ENCODE measurements at regions not wholly inside any gene's neighbourhood (a gene's known extent, or its start where the extent isn't known, plus 50 kb on each side); places are given as distances from the start of the nearest gene placed in this dataset.

DNA sequence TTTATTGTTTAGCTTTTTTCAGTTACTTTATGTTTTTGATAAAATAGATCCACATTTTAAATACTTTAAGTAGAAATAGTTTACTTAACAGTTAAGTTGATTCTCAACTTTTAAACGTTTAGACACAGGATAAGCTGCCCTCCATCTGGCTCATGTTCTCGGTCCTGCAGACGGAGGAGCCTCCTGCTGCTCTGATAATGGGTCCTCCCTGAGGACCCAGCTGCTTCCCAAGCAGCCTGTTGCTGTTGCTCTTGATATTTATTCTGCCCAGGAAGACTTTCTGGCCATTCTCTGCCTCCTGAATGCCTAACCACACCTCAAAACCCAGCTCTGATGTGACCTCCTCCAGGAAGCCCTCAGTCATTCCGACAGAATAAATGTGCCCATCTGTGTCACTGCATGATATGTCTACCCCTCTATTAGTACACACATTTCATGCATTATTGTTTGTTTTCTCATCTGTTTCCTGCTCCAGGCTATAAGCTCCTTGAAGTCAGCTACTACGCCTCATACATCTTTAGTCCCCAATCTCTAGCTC is 267.2 kb upstream of the MSX2 start:
- H3K27ac Mint-ChIP-seq, result no peak overlapping the region
- H3K4me3 ChIP-seq (replicated peaks in 1 of 3; ENCODE audit: low read depth in 2 of 3, low read length in 3 of 3), result no peak overlapping the region
- 100% methylated on average over 1 of the region's 5 CpGs for WGBS (ENCODE audit: insufficient coverage)

DNA sequence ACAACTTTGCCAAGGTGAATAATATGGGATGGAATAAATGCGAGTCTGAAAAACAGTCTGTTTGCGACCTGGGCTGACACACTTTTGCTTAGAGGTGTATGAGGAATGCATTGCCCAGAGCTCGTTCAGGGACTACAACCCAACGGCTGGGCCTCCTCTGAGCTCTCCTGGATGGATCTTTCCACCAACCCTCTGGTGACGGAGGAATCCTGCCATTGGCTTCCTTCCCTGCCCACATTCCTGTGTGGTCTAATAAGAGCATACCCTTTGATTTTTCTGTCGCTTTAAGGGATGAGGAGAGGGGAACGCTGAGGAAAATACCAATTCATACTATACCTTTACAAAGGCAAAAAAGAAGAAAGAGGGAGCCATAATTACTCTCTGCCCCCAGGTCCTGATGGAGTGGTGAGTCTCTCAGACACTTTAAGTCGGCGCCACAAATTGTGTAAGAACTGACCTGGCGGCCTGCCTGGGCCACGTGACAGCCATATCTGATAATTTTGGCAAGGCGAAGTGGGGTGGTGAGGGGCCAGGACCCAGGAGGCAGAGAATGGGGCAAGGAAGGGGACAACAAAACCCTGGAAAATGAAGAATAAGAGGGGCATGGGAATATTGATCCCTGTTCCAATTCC is 265.2 kb upstream of the MSX2 start:
- H3K27ac Mint-ChIP-seq, result no peak overlapping the region
- no peak overlapping the region for H3K27ac ChIP-seq (ENCODE audit: low read depth in 1 of 2, low read length in 2 of 2)
- peaks cover 0 to 2% (median 0%) of the 10 kb centered on the region in 7 donors for H3K9me3 Mint-ChIP-seq
- no peaks in the 10 kb centered on the region for H3K9me3 ChIP-seq (replicated peaks in 1 of 2; ENCODE audit: control insufficient read depth in 1 of 2, insufficient read depth in 1 of 2, low read length in 2 of 2)
- no peaks in the 10 kb centered on the region for H3K36me3 Mint-ChIP-seq
- H3K4me3 Mint-ChIP-seq, result no peak overlapping the region
- WGBS (ENCODE audit: insufficient coverage), result 80% methylated on average over 10 of the region's 12 CpGs
- no peaks in the 10 kb centered on the region for H3K4me1 Mint-ChIP-seq
- peaks cover 0 to 4% (median 2%) of the 10 kb centered on the region in 3 donors for H3K27me3 Mint-ChIP-seq (ENCODE audit: low read depth in 3 of 3)
- H2AFZ ChIP-seq (ENCODE audit: insufficient read depth, low read depth, low read length, poor library complexity, severe bottlenecking), result no peak overlapping the region
- H3K4me1 ChIP-seq (ENCODE audit: control insufficient read depth in 1 of 2, insufficient read depth in 2 of 2, low read length in 2 of 2), result no peaks in the 10 kb centered on the region
- TF ChIP-seq, protein P1, sequence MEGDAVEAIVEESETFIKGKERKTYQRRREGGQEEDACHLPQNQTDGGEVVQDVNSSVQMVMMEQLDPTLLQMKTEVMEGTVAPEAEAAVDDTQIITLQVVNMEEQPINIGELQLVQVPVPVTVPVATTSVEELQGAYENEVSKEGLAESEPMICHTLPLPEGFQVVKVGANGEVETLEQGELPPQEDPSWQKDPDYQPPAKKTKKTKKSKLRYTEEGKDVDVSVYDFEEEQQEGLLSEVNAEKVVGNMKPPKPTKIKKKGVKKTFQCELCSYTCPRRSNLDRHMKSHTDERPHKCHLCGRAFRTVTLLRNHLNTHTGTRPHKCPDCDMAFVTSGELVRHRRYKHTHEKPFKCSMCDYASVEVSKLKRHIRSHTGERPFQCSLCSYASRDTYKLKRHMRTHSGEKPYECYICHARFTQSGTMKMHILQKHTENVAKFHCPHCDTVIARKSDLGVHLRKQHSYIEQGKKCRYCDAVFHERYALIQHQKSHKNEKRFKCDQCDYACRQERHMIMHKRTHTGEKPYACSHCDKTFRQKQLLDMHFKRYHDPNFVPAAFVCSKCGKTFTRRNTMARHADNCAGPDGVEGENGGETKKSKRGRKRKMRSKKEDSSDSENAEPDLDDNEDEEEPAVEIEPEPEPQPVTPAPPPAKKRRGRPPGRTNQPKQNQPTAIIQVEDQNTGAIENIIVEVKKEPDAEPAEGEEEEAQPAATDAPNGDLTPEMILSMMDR (IDR thresholded peaks at IDR 0.05), result no peak
- no peak overlapping the region for H3K9ac ChIP-seq (ENCODE audit: insufficient read depth, low read length, poor library complexity, severe bottlenecking)
- no peaks in the 10 kb centered on the region for H3K27me3 ChIP-seq (ENCODE audit: control insufficient read depth in 2 of 2, insufficient read depth in 2 of 2, low read length in 2 of 2)
- intact Hi-C loops (cut with micrococcal nuclease), result no loop called here
- H4K20me1 ChIP-seq (ENCODE audit: insufficient read depth, low read length), result no peaks in the 10 kb centered on the region
- no peak for DNase-seq
- H3K4me2 ChIP-seq (replicated peaks; ENCODE audit: extremely low read depth, low read length, poor library complexity, severe bottlenecking), result no peak overlapping the region
- no peaks in the 10 kb centered on the region for H3K36me3 ChIP-seq (replicated peaks in 1 of 2; ENCODE audit: control insufficient read depth in 1 of 2, insufficient read depth in 2 of 2, low read length in 2 of 2)
- no peak overlapping the region for H3K4me3 ChIP-seq (replicated peaks in 1 of 3; ENCODE audit: low read depth in 2 of 3, low read length in 3 of 3)
- no peaks in the 10 kb centered on the region for H3K79me2 ChIP-seq (ENCODE audit: insufficient read depth, low read length)

More for the DNA sequence above, 267.2 kb upstream of the MSX2 start:
- H3K27ac ChIP-seq (ENCODE audit: low read depth in 1 of 2, low read length in 2 of 2), result no peak overlapping the region
- H3K9me3 ChIP-seq (replicated peaks in 1 of 2; ENCODE audit: control insufficient read depth in 1 of 2, insufficient read depth in 1 of 2, low read length in 2 of 2), result no peaks in the 10 kb centered on the region
- Mint-ChIP-seq H3K36me3 (no peaks in the 10 kb centered on the region), H3K27me3 (ENCODE audit: low read depth in 3 of 3) (peaks cover 0 to 4% (median 2%) of the 10 kb centered on the region in 3 donors), H3K4me1 (no peaks in the 10 kb centered on the region), H3K4me3 (no peak overlapping the region), H3K9me3 (peaks cover 0 to 2% (median 0%) of the 10 kb centered on the region in 7 donors)
- H3K27me3 ChIP-seq (ENCODE audit: control insufficient read depth in 2 of 2, insufficient read depth in 2 of 2, low read length in 2 of 2), result no peaks in the 10 kb centered on the region
- H4K20me1 ChIP-seq (ENCODE audit: insufficient read depth, low read length), result no peaks in the 10 kb centered on the region
- H3K4me2 ChIP-seq (replicated peaks; ENCODE audit: extremely low read depth, low read length, poor library complexity, severe bottlenecking), result no peak overlapping the region
- intact Hi-C loops (cut with micrococcal nuclease), result no loop called here
- no peak overlapping the region for H3K9ac ChIP-seq (ENCODE audit: insufficient read depth, low read length, poor library complexity, severe bottlenecking)
- H3K79me2 ChIP-seq (ENCODE audit: insufficient read depth, low read length), result no peaks in the 10 kb centered on the region
- no peaks in the 10 kb centered on the region for H3K4me1 ChIP-seq (ENCODE audit: control insufficient read depth in 1 of 2, insufficient read depth in 2 of 2, low read length in 2 of 2)
- TF ChIP-seq, protein P1 (IDR thresholded peaks at IDR 0.05), result no peak
- no peaks in the 10 kb centered on the region for H3K36me3 ChIP-seq (replicated peaks in 1 of 2; ENCODE audit: control insufficient read depth in 1 of 2, insufficient read depth in 2 of 2, low read length in 2 of 2)
- no peak for DNase-seq
- H2AFZ ChIP-seq (ENCODE audit: insufficient read depth, low read depth, low read length, poor library complexity, severe bottlenecking), result no peak overlapping the region

Data from CD14-positive monocyte (primary cell).